LoVo (cell line): ENCODE measurements at regions not wholly inside any gene's neighbourhood (a gene's known extent, or its start where the extent isn't known, plus 50 kb on each side); places are given as distances from the start of the nearest gene placed in this dataset.

Experiments used
- DNase-seq: peaks from one replicate; pipeline ENCODE4 v3.0.0-alpha.2; 2016; ENCODE audit warnings: low spot score

- DNase-seq = no peak
Observed at GRCh38 chr21:35220301-35220700, 171.2 kb upstream of the RUNX1 start.

DNA sequence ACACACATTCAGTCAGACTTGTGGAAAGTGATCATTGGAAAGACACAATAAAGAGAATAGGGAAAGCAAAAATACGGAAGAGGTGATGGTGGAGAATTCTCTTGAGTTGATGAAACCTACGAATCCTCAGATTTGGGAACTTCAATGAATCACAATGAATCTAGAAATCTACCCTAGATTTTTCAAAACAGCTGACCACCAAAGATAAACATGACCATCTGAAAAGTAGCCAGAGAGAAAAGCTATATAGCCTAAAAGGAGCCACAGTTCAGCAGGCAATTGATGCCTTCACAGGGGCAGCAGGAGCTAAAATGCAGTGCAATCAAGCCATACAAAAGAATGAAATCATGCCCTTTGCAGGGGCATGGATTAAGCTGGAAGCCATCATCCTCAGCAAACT, 170.6 kb upstream of the RUNX1 start:
- DNase-seq = no peak

DNA sequence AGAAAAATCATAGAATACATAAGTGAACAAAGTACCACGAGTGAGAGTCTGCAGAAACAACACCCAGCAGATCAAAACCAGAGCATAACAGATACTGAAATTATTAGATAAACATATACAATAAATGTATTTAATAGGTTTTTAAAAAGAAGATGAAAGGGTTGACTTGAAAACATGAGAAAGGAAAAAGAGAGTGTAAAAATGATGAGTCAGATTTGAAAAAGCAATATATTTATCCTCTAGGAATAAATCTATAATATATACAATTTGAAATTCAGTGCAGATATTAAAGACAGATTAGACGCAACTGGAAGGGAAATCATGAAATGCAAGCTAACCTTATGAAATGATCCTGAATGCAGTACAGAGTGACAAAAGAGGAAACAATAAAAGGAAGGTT, 170.2 kb upstream of the RUNX1 start:
- DNase-seq = no peak

- DNase-seq = peak; percentile 92
Observed at GRCh38 chr21:35217504-35218060, 168.5 kb upstream of the RUNX1 start.

GRCh38 chr21:35216996-35217395, 167.9 kb upstream of the RUNX1 start:
- DNase-seq = no peak

DNA sequence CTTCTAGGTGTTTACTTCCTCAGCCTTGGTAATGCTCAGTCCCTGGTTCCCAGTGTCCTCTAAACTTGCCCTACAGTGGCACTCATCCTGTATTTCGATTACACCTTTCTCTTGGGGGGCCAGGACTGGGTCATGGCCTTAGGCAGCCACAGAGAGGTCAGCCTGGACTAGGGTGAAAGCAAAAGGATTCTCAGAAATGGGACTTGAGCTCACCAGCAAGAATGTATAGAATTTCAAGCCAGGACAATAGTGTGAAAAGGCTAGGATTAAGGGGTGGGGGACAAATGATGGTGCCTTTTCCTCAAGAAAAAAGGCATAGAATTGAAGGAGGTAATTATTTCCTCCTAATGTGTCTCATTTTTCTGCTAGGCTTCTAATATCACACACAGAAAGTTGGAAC, 166.8 kb upstream of the RUNX1 start:
- no peak for DNase-seq

DNA sequence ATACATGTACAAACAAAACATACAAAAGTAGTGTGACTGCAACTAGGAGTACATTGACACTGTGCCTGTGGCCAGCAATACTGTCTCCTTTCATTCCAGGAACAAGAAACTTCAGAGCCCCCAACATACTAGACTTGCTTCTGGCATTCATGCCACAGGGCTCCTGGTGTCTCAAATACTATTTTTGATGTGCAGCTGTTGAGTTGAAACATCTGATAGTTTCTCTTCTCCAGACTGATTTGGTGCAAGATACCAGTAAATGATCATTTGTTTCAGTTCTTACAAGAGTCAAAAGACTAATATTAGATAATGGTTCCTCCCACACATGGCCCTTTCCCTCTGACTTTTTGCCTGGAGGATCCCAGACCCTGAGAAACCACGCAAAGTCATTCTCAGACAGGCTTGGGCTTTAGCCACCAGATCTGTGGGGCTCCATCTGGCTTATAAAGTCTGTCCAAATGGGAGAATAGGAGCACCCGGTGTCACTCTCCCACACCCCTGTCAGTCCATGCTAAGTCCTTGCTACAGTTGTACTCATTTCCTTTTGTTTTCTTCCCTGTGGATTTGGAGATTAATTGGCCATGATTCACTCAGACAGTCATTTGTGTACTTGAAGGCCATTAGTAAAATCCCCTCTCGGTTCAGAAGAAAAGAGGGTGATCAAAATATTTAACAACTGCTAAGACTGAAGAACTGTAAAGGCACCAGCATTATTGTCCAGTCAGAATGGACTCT, 163.5 kb upstream of the RUNX1 start:
- no peak for DNase-seq

- DNase-seq = no peak
Observed at GRCh38 chr21:35211782-35212181, 162.7 kb upstream of the RUNX1 start.

GRCh38 chr21:35210093-35210492, 161.0 kb upstream of the RUNX1 start:
- DNase-seq = no peak

DNA sequence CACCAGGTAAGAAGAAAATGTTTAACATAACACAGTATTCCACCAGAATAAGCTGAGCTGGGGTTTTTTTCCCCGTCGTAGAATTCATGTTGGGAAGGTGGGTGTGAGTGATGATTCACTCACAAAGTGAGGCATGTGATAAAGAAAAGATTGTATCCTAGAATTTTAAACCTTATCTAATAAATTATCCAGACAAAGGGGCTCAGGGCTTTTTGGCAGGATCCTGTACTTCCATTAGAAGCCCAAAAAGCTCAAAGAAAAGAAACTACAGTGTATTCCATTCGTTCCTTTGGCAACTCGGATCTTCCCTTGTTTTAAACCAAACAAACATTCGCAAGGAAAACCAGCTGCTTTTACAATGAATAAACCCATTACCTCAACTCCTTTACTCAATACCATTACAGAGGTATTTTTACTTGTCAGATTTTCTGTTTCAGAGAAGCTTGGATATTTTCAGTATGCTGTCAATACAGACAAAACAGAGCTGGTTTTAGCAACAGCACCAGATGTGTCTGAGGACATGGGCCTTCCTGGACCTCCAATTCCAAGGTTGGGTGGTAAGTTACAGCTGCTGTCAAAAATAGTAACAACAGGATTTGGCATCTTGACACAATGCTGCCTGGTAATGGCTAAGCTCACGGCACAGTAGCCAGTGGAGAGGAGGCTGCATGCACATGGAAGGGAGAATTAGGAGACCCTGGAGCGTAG, 159.9 kb upstream of the RUNX1 start:
- DNase-seq = no peak

GRCh38 chr21:35208104-35208503, 159.0 kb upstream of the RUNX1 start:
- no peak for DNase-seq

DNA sequence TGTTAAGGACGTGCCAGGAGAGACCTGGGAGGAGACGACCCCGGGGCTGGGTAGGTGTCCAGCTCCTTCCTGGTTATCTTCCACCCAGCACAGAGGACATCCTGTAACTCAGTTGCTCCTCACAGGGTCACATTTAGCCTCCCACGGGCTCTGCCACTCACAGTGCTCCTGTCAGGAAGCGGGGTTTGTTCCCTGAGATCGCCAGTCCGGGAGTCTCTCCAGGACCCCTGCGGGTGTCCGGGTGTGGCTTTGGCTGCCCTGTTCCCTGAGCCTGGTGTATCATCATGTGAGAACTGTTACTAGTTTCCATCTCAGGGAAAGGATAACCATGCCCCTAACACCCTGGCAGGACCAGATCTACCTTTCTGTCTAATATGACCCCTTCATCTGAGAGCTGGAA, 158.2 kb upstream of the RUNX1 start:
- DNase-seq = no peak

- no peak for DNase-seq
Observed at GRCh38 chr21:35206141-35207125, 157.3 kb upstream of the RUNX1 start.

DNA sequence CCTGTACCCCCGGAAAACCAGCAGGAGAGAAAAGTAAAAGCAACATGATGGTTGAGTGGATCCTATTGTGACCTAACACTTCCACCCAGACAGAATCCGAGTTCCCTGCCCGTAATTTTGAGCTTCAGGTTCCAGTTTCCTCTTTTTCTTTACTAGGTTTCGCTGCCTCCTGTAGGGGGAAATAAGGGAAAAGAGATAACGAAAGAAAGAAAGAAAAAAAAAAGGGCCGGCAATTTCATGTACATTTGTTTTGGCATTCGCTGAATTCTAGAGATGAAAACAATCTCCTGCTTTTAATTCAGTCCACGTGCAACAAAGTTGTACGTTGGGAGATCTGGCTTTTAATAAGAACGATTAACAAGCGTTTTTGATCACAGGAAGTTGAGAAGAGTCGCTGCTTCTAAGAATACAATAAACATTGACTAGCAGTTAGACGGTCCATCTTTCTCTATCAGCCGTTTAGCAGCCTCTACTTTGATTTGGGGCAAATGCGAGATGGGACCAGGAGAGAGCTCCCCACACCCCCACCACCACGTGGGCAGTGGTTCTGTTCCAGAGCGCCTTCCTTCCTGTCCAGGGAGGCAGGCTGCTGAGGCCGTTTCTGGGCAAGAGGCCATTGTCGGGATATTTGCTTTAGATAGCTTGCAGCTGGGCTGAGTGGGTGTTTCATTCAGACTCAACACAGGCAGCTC, 155.9 kb upstream of the RUNX1 start:
- DNase-seq = no peak

- DNase-seq = no peak
Observed at GRCh38 chr21:35204125-35204524, 155.0 kb upstream of the RUNX1 start.

DNA sequence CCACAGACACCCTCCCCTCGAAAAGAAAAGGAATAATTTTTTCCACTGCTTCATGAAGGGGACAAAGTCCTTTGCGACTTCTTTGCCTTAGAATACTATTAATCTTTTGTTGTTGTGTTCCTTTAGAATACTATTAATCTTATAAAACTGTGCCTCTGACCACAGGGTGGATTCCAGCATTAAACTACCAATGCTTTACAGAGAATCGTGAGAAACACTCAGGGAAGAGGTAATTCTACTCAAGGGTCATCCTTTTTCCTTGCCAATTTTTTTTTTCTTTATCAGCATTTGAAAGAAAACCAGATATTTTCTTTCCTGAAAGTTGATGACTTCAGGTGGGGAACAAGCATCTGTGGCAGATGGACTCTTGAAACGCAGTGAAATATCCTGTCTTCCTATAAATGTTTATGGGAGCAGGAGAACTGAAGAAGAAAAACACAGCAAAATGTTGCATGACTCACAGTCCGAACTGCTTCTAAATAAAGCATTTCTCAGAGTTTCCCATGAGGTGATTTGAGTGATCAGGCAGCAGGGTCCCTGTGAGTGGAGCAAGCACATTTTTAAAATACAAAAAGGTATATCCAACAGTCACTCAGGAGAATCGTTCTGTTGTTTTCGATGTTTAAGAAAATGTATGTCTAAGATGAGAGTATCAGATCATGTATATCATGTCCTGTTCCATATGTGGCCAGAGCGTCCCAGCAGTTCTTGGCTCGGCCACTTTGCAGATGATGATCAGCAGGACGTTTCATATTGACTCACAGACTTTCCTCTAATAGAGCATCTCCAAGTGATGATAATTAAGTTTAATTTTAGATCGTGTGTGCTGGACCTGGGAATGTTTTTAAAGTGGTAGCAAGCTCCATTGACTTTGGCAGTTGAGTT, 154.2 kb upstream of the RUNX1 start:
- peak; percentile 55 for DNase-seq

GRCh38 chr21:35202431-35202830, 153.3 kb upstream of the RUNX1 start:
- no peak for DNase-seq

GRCh38 chr21:35201799-35202198, 152.7 kb upstream of the RUNX1 start:
- no peak for DNase-seq

GRCh38 chr21:35201288-35201687, 152.2 kb upstream of the RUNX1 start:
- no peak for DNase-seq

DNA sequence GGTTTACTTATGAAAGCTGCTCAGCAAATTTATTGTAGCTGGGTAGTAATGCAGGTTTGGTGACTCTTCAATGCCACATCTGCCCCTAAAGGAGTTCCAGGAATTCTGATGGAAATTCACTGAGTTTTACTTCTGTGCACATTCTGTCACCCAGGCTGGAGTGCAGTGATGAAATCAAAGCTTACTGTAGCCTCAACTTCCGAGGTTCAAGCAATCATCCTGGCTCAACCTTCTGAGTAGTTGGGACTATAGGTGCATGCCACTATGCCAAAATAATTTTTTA, 150.6 kb upstream of the RUNX1 start:
- DNase-seq = no peak
